OCI-LY1 (cell line): ENCODE measurements at regions not wholly inside any gene's neighbourhood (a gene's known extent, or its start where the extent isn't known, plus 50 kb on each side); places are given as distances from the start of the nearest gene placed in this dataset.

ENCODE experiments used
- EZH2 ChIP-seq: fragments of 200-600 bp; sonication (generic), shearing (Covaris generic); IDR thresholded peaks from 2 replicates; pipeline ENCODE4 v1.8.0; 2017; ENCODE audit warnings: borderline replicate concordance, mixed run types, mild to moderate bottlenecking, antibody characterized with exemption, low read length, moderate library complexity, mixed read lengths
- TF ChIP-seq, protein P1 (sequence below): fragments of 200-600 bp; sonication (generic), shearing (Covaris generic); IDR thresholded peaks from 2 replicates; pipeline ENCODE4 v1.5.1; 2017; ENCODE audit warnings: mild to moderate bottlenecking, antibody characterized with exemption, low read length, moderate library complexity, mixed read lengths

DNA sequence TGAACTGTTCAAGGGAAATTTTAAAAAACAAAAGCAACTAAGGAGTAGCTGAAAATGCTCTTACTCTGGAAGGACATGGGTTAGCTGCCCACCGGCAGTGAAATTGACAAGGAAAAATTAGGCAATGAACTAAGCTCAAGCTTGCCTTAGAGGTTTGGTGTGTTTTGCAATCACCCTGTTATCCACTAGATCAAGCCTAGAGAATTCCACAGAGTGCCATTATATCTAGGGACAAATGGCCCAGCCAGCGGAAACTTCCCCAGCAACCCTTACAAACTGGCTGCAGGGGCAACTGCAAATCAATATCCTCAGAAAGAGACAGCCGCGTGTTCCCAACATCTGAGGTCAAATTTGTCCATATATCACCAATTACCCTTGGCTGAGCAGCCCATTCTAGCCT lies 258.2 kb downstream of the SP3 start:
- TF ChIP-seq, protein P1, sequence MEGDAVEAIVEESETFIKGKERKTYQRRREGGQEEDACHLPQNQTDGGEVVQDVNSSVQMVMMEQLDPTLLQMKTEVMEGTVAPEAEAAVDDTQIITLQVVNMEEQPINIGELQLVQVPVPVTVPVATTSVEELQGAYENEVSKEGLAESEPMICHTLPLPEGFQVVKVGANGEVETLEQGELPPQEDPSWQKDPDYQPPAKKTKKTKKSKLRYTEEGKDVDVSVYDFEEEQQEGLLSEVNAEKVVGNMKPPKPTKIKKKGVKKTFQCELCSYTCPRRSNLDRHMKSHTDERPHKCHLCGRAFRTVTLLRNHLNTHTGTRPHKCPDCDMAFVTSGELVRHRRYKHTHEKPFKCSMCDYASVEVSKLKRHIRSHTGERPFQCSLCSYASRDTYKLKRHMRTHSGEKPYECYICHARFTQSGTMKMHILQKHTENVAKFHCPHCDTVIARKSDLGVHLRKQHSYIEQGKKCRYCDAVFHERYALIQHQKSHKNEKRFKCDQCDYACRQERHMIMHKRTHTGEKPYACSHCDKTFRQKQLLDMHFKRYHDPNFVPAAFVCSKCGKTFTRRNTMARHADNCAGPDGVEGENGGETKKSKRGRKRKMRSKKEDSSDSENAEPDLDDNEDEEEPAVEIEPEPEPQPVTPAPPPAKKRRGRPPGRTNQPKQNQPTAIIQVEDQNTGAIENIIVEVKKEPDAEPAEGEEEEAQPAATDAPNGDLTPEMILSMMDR, result no peak
- no peak for TF ChIP-seq EZH2
